H9 (cell line): ENCODE measurements at regions not wholly inside any gene's neighbourhood (a gene's known extent, or its start where the extent isn't known, plus 50 kb on each side); places are given as distances from the start of the nearest gene placed in this dataset.

Source experiments
- DNase-seq: peaks from one replicate; pipeline ENCODE4 v3.0.0-alpha.2; 2017
- H2AFZ ChIP-seq: one replicate; pipeline ENCODE4 v1.6.1; 2013; ENCODE audit warnings: mild to moderate bottlenecking, low read length, control low read depth, moderate library complexity
- H2AK5ac ChIP-seq: 2 replicates; pipeline ENCODE4 v1.6.1; 2013; ENCODE audit warnings: low read length, control low read depth, mixed read lengths; ENCODE audit not compliant: insufficient read length
- H2BK120ac ChIP-seq: one replicate; pipeline ENCODE4 v1.6.1; 2013; ENCODE audit warnings: low read depth, mild to moderate bottlenecking, low read length, control low read depth, inconsistent platforms; ENCODE audit not compliant: poor library complexity, severe bottlenecking
- H2BK12ac ChIP-seq: 2 replicates; pipeline ENCODE4 v1.6.1; 2013; ENCODE audit warnings: low read length, control low read depth, mixed read lengths, low read depth; ENCODE audit not compliant: insufficient read length
- H2BK15ac ChIP-seq: 2 replicates; pipeline ENCODE4 v1.6.1; 2013; ENCODE audit warnings: low read depth, low read length, control low read depth
- H2BK20ac ChIP-seq: one replicate; pipeline ENCODE4 v1.6.1; 2013; ENCODE audit warnings: low read depth, mild to moderate bottlenecking, low read length, control low read depth, inconsistent platforms; ENCODE audit not compliant: poor library complexity, severe bottlenecking
- H2BK5ac ChIP-seq: 2 replicates; pipeline ENCODE4 v1.6.1; 2013; ENCODE audit warnings: low read length, control low read depth, mixed read lengths; ENCODE audit not compliant: insufficient read length
- H3K14ac ChIP-seq: 2 replicates; pipeline ENCODE4 v1.6.1; 2013; ENCODE audit warnings: low read length, control low read depth; ENCODE audit not compliant: insufficient read depth
- H3K18ac ChIP-seq: 2 replicates; pipeline ENCODE4 v1.6.1; 2013; ENCODE audit warnings: low read depth, mild to moderate bottlenecking, mixed read lengths, low read length, control low read depth; ENCODE audit not compliant: insufficient read length
- H3K23ac ChIP-seq: 2 replicates; pipeline ENCODE4 v1.6.1; 2013; ENCODE audit warnings: low read length, control low read depth, mixed read lengths, low read depth; ENCODE audit not compliant: insufficient read length
- H3K23me2 ChIP-seq: 2 replicates; pipeline ENCODE4 v1.6.1; 2013; ENCODE audit warnings: low read depth, mild to moderate bottlenecking, mixed read lengths, low read length, control low read depth; ENCODE audit not compliant: insufficient read length, poor library complexity, severe bottlenecking
- H3K27ac ChIP-seq: 2 replicates; pipeline ENCODE4 v1.5.1; 2013; ENCODE audit warnings: low read length, control low read depth, mixed read lengths, low read depth; ENCODE audit not compliant: insufficient read length
- H3K27me3 ChIP-seq: 2 replicates; pipeline ENCODE4 v1.6.1; 2013; ENCODE audit warnings: low read length, control low read depth, inconsistent platforms; ENCODE audit not compliant: insufficient read depth
- H3K4ac ChIP-seq: 2 replicates; pipeline ENCODE4 v1.6.1; 2013; ENCODE audit warnings: low read depth, mild to moderate bottlenecking, control low read depth, inconsistent platforms, low read length, moderate library complexity
- H3K4me1 ChIP-seq: 2 replicates; pipeline ENCODE4 v1.6.1; 2013; ENCODE audit warnings: low read length, control low read depth, inconsistent platforms; ENCODE audit not compliant: insufficient read depth
- H3K4me2 ChIP-seq: 2 replicates; pipeline ENCODE4 v1.6.1; 2013; ENCODE audit warnings: low read length, control low read depth, mixed read lengths; ENCODE audit not compliant: insufficient read length, insufficient read depth
- H3K56ac ChIP-seq: 2 replicates; pipeline ENCODE4 v1.6.1; 2013; ENCODE audit warnings: low read depth, mild to moderate bottlenecking, mixed read lengths, low read length, control low read depth; ENCODE audit not compliant: insufficient read length
- H3K79me1 ChIP-seq: 2 replicates; pipeline ENCODE4 v1.6.1; 2013; ENCODE audit warnings: low read depth, mild to moderate bottlenecking, moderate library complexity, low read length, control low read depth, inconsistent platforms; ENCODE audit not compliant: insufficient read depth, poor library complexity, severe bottlenecking
- H3K79me2 ChIP-seq: 2 replicates; pipeline ENCODE4 v1.6.1; 2013; ENCODE audit warnings: low read length, control low read depth, inconsistent platforms; ENCODE audit not compliant: insufficient read depth
- H3K9ac ChIP-seq: 2 replicates; pipeline ENCODE4 v1.6.1; 2013; ENCODE audit warnings: low read length, control low read depth, mixed read lengths; ENCODE audit not compliant: insufficient read length; ENCODE audit errors: extremely low read depth
- H3K9me3 ChIP-seq: one replicate; pipeline ENCODE4 v1.6.1; 2013; ENCODE audit warnings: low read depth, low read length, inconsistent platforms; ENCODE audit not compliant: control insufficient read depth
- H3T11ph ChIP-seq: one replicate; pipeline ENCODE4 v1.6.1; 2013; ENCODE audit warnings: mild to moderate bottlenecking, low read length, control low read depth, inconsistent platforms
- H4K20me1 ChIP-seq: one replicate; pipeline ENCODE4 v1.6.1; 2013; ENCODE audit not compliant: control insufficient read depth, insufficient read length, insufficient read depth
- H4K5ac ChIP-seq: 2 replicates; pipeline ENCODE4 v1.6.1; 2013; ENCODE audit warnings: low read depth, mild to moderate bottlenecking, mixed read lengths, low read length, control low read depth; ENCODE audit not compliant: insufficient read length
- H4K8ac ChIP-seq: replicated peaks from 2 replicates; pipeline ENCODE4 v1.6.1; 2013; ENCODE audit warnings: low read length, control low read depth, mixed read lengths, low read depth; ENCODE audit not compliant: insufficient read length
- H4K91ac ChIP-seq: 2 replicates; pipeline ENCODE4 v1.6.1; 2013; ENCODE audit warnings: low read depth, mild to moderate bottlenecking, moderate library complexity, mixed read lengths, low read length, control low read depth; ENCODE audit not compliant: insufficient read length
- H3K27ac Mint-ChIP-seq, 3 experiments: 2 replicates in 2 of 3; 3 replicates in 1 of 3; pipeline ENCODE4 v1.8.0; 2020 to 2021; ENCODE audit warnings: mixed read lengths in 3 of 3, mild to moderate bottlenecking in 1 of 3, moderate library complexity in 1 of 3
- H3K27me3 Mint-ChIP-seq: 2 replicates; pipeline ENCODE4 v1.8.0; 2021; ENCODE audit warnings: low read depth, mild to moderate bottlenecking, moderate library complexity, mixed read lengths
- H3K36me3 Mint-ChIP-seq, 3 experiments: 2 replicates in 2 of 3; 3 replicates in 1 of 3; pipeline ENCODE4 v1.8.0; 2020 to 2021; ENCODE audit warnings: low read depth in 3 of 3, mixed read lengths in 3 of 3; ENCODE audit not compliant: insufficient read depth in 1 of 3
- H3K4me1 Mint-ChIP-seq, 2 experiments: 2 replicates each; pipeline ENCODE4 v1.8.0; 2020; ENCODE audit warnings: mixed read lengths in 2 of 2
- H3K4me3 Mint-ChIP-seq, 2 experiments: 2 replicates in 1 of 2; 3 replicates in 1 of 2; pipeline ENCODE4 v1.8.0; 2020 to 2021; ENCODE audit warnings: mild to moderate bottlenecking in 2 of 2, mixed read lengths in 2 of 2, moderate library complexity in 1 of 2
- H3K9me3 Mint-ChIP-seq, 2 experiments: 2 replicates in 1 of 2; 3 replicates in 1 of 2; pipeline ENCODE4 v1.8.0; 2020; ENCODE audit warnings: mild to moderate bottlenecking in 2 of 2, mixed read lengths in 2 of 2, moderate library complexity in 1 of 2
- WGBS: extraction: QIAGEN DNeasy Blood & Tissue Kit; methylation state at CpG from one replicate; pipeline ENCODE4 v1.1.7; 2013; ENCODE audit warnings: missing lambda C conversion rate, low lambda C conversion rate, mixed read lengths; ENCODE audit not compliant: insufficient read length; ENCODE audit errors: extremely low coverage; 5-methylcytosine and 5-hydroxymethylcytosine counted together
- TF ChIP-seq, protein P1 (sequence below): fragments of 200-600 bp; sonication (generic); conservative IDR thresholded peaks from 3 replicates; pipeline ENCODE4 v1.8.0; 2021; ENCODE audit warnings: antibody characterized with exemption, mild to moderate bottlenecking

DNA sequence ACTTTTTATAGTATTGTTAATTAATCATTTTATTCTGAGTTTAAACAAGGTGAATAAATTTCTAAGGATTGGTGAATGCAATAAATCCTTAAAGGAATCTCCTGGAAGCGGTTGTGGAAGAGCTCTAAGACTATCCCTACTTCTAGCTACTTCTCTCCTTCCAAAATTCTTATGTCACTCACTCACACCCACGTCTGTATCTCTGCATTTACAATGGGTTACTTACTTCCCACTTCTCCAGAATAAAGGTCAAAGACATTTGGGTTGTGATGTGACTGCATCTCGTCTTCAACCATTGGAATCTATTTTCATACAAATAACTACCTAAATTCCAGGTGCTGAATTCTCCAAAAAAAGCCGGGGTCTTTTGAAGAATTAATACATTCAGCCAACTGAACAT, 234.2 kb upstream of the MDFIC2 start:
- H4K5ac ChIP-seq = no peak overlapping the region
- peaks cover 12 to 25% (median 16%) of the 10 kb centered on the region in 3 experiments for H3K36me3 Mint-ChIP-seq

More for the DNA sequence above, 234.2 kb upstream of the MDFIC2 start:
- H2AK5ac ChIP-seq = no peak overlapping the region
- no CpG with 5 or more reads among the region's 4 CpGs for WGBS
- Mint-ChIP-seq H3K4me3 (no peak overlapping the region), H3K4me1 (peaks cover 3 to 8% of the 10 kb centered on the region in 2 experiments; a peak in 3 of 4 replicates), H3K27ac (no peak overlapping the region), H3K9me3 (peaks cover 19 to 25% of the 10 kb centered on the region in 2 experiments), H3K27me3 (no peaks in the 10 kb centered on the region; the same call in 1 of the 2 replicates)
- H3K79me1 ChIP-seq = no peaks in the 10 kb centered on the region
- H2BK15ac ChIP-seq = no peak overlapping the region
- no peak overlapping the region for H3T11ph ChIP-seq
- H2BK5ac ChIP-seq = no peak overlapping the region
- no peaks in the 10 kb centered on the region for H3K27me3 ChIP-seq
- no peak overlapping the region for H2BK20ac ChIP-seq
- H4K91ac ChIP-seq = no peak overlapping the region
- DNase-seq = no peak
- no peaks in the 10 kb centered on the region for H3K79me2 ChIP-seq
- no peak overlapping the region for H3K23ac ChIP-seq
- H4K8ac ChIP-seq = no peak overlapping the region
- H3K14ac ChIP-seq = no peak overlapping the region
- H3K18ac ChIP-seq = no peak overlapping the region
- H3K23me2 ChIP-seq = no peaks in the 10 kb centered on the region
- no peak overlapping the region for H3K4ac ChIP-seq
- no peak overlapping the region for H3K27ac ChIP-seq
- H2AFZ ChIP-seq = no peak overlapping the region
- no peak overlapping the region for H3K56ac ChIP-seq
- H4K20me1 ChIP-seq = no peaks in the 10 kb centered on the region
- peaks cover 2% of the 10 kb centered on the region; the same call in 1 of the 2 replicates for H3K4me1 ChIP-seq
- TF ChIP-seq, protein P1, sequence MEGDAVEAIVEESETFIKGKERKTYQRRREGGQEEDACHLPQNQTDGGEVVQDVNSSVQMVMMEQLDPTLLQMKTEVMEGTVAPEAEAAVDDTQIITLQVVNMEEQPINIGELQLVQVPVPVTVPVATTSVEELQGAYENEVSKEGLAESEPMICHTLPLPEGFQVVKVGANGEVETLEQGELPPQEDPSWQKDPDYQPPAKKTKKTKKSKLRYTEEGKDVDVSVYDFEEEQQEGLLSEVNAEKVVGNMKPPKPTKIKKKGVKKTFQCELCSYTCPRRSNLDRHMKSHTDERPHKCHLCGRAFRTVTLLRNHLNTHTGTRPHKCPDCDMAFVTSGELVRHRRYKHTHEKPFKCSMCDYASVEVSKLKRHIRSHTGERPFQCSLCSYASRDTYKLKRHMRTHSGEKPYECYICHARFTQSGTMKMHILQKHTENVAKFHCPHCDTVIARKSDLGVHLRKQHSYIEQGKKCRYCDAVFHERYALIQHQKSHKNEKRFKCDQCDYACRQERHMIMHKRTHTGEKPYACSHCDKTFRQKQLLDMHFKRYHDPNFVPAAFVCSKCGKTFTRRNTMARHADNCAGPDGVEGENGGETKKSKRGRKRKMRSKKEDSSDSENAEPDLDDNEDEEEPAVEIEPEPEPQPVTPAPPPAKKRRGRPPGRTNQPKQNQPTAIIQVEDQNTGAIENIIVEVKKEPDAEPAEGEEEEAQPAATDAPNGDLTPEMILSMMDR = no peak
- H2BK12ac ChIP-seq = no peak overlapping the region
- no peak overlapping the region for H3K4me2 ChIP-seq
- no peaks in the 10 kb centered on the region for H3K9me3 ChIP-seq
- H3K9ac ChIP-seq = no peak overlapping the region
- H2BK120ac ChIP-seq = no peak overlapping the region
